Retina (tissue), 1 donor: ENCODE measurements at regions not wholly inside any gene's neighbourhood (a gene's known extent, or its start where the extent isn't known, plus 50 kb on each side); places are given as distances from the start of the nearest gene placed in this dataset.
A peak's percentile ranks its signal among the peaks of the same experiment; 100 is the strongest.

Experiments
- DNase-seq: peaks from one replicate; pipeline ENCODE4 v3.0.0-alpha.2; 2016

- no peak for DNase-seq
Observed at GRCh38 chr15:38648121-38648843, 83.7 kb upstream of the RASGRP1 start.

- DNase-seq = no peak
Observed at GRCh38 chr15:38650384-38650783, 85.8 kb upstream of the RASGRP1 start.

GRCh38 chr15:38650936-38651327, 86.3 kb upstream of the RASGRP1 start:
- no peak for DNase-seq

- no peak for DNase-seq
Observed at GRCh38 chr15:38651328-38652038, 86.9 kb upstream of the RASGRP1 start.

- DNase-seq = no peak
Observed at GRCh38 chr15:38652183-38652794, 87.7 kb upstream of the RASGRP1 start.

GRCh38 chr15:38652998-38653397, 88.4 kb upstream of the RASGRP1 start:
- DNase-seq = no peak

- DNase-seq = no peak
Observed at GRCh38 chr15:38658431-38658830, 93.8 kb upstream of the RASGRP1 start.

- DNase-seq = no peak
Observed at GRCh38 chr15:38660738-38661137, 96.1 kb upstream of the RASGRP1 start.

GRCh38 chr15:38662033-38662802, 97.6 kb upstream of the RASGRP1 start:
- DNase-seq = no peak

GRCh38 chr15:38662805-38663204, 98.2 kb upstream of the RASGRP1 start:
- DNase-seq = no peak

- no peak for DNase-seq
Observed at GRCh38 chr15:38665586-38666305, 101.1 kb upstream of the RASGRP1 start.

GRCh38 chr15:38666865-38667510, 102.4 kb upstream of the RASGRP1 start:
- no peak for DNase-seq

GRCh38 chr15:38667890-38668850, 103.6 kb upstream of the RASGRP1 start:
- peak; percentile 11 for DNase-seq

- peak; percentile 79 for DNase-seq
Observed at GRCh38 chr15:38668898-38669391, 104.3 kb upstream of the RASGRP1 start.

- DNase-seq = no peak
Observed at GRCh38 chr15:38670128-38671005, 105.8 kb upstream of the RASGRP1 start.

GRCh38 chr15:38671006-38671387, 106.4 kb upstream of the RASGRP1 start:
- DNase-seq = no peak

- DNase-seq = no peak
Observed at GRCh38 chr15:38671675-38672254, 107.2 kb upstream of the RASGRP1 start.

GRCh38 chr15:38672273-38672672, 107.7 kb upstream of the RASGRP1 start:
- no peak for DNase-seq
